Liver (tissue), 8 donors: ENCODE measurements at regions not wholly inside any gene's neighbourhood (a gene's known extent, or its start where the extent isn't known, plus 50 kb on each side); places are given as distances from the start of the nearest gene placed in this dataset.

Source experiments
- DNase-seq: peaks from one replicate; pipeline ENCODE4 v3.0.0-alpha.2; 2017; ENCODE audit warnings: low spot score
- H3K27ac ChIP-seq, 2 donors: one replicate each; pipeline ENCODE4 v1.7.0; 2013; ENCODE audit warnings: inconsistent platforms in 2 of 2, low read length in 2 of 2, control low read depth in 1 of 2, low read depth in 1 of 2, mild to moderate bottlenecking in 1 of 2
- H3K27me3 ChIP-seq, 4 donors: one replicate each; pipeline versions ENCODE4 v1.6.1 to v1.7.0; 2013; ENCODE audit warnings: low read length in 3 of 4, inconsistent platforms in 1 of 4, mild to moderate bottlenecking in 1 of 4, moderate library complexity in 1 of 4; ENCODE audit not compliant: control insufficient read depth in 4 of 4, insufficient read depth in 4 of 4
- H3K36me3 ChIP-seq, 4 donors: one replicate each; pipeline versions ENCODE4 v1.6.1 to v1.7.0; 2013; ENCODE audit warnings: low read length in 3 of 4, mild to moderate bottlenecking in 3 of 4, low read depth in 1 of 4, moderate library complexity in 1 of 4; ENCODE audit not compliant: control insufficient read depth in 4 of 4, insufficient read depth in 3 of 4
- H3K4me1 ChIP-seq, 4 donors: one replicate each; pipeline versions ENCODE4 v1.6.1 to v1.7.0; 2013; ENCODE audit warnings: low read length in 3 of 4, mild to moderate bottlenecking in 3 of 4, moderate library complexity in 1 of 4; ENCODE audit not compliant: control insufficient read depth in 4 of 4, insufficient read depth in 4 of 4
- H3K4me3 ChIP-seq, 3 donors: one replicate each; pipeline versions ENCODE4 v1.6.1 to v1.7.0; 2013; ENCODE audit warnings: low read length in 3 of 3, control low read depth in 1 of 3, low read depth in 1 of 3, mild to moderate bottlenecking in 1 of 3
- H3K9ac ChIP-seq, 2 donors: one replicate each; pipeline ENCODE4 v1.7.0; 2013; ENCODE audit warnings: low read length in 2 of 2, mild to moderate bottlenecking in 2 of 2, moderate library complexity in 2 of 2, control low read depth in 1 of 2, low read depth in 1 of 2
- H3K9me3 ChIP-seq, 4 donors: one replicate each; pipeline versions ENCODE4 v1.6.1 to v1.7.0; 2013; ENCODE audit warnings: low read length in 3 of 4; ENCODE audit not compliant: control insufficient read depth in 4 of 4
- CTCF ChIP-seq: fragments of 150-350 bp; IDR thresholded peaks from 2 replicates; pipeline ENCODE4 v1.5.1; 2017; ENCODE audit warnings: improper control_type of control experiment, low read depth, low read length; ENCODE audit not compliant: missing input control
- EGR1 ChIP-seq, 2 donors: IDR thresholded peaks; 2 replicates each; pipeline ENCODE4 v1.6.1; 2016 to 2018; ENCODE audit warnings: antibody characterized with exemption in 2 of 2, low read depth in 2 of 2
- GABPA ChIP-seq, 2 donors: IDR thresholded peaks in 1 of 2; conservative IDR thresholded peaks in 1 of 2; 2 replicates each; pipeline ENCODE4 v1.6.1; 2016; ENCODE audit warnings: antibody characterized with exemption in 2 of 2, mild to moderate bottlenecking in 1 of 2, moderate library complexity in 1 of 2
- HNF4A ChIP-seq, 2 donors: conservative IDR thresholded peaks; 2 replicates each; pipeline ENCODE4 v1.6.1; 2016; ENCODE audit warnings: antibody characterized with exemption in 2 of 2, mild to moderate bottlenecking in 2 of 2
- HNF4G ChIP-seq: IDR thresholded peaks from 2 replicates; pipeline ENCODE4 v1.6.1; 2016; ENCODE audit warnings: antibody characterized with exemption
- NR2F2 ChIP-seq: IDR thresholded peaks from 2 replicates; pipeline ENCODE4 v1.6.1; 2016; ENCODE audit warnings: antibody characterized with exemption
- SP1 ChIP-seq: IDR thresholded peaks from 2 replicates; pipeline ENCODE4 v1.6.1; 2018; ENCODE audit warnings: antibody characterized with exemption, mild to moderate bottlenecking
- YY1 ChIP-seq: IDR thresholded peaks from 2 replicates; pipeline ENCODE4 v1.6.1; 2016; ENCODE audit warnings: antibody characterized with exemption, mild to moderate bottlenecking
- ZBTB33 ChIP-seq: IDR thresholded peaks from 2 replicates; pipeline ENCODE4 v1.6.1; 2016; ENCODE audit warnings: antibody characterized with exemption
- WGBS: extraction: QIAGEN DNeasy Blood & Tissue Kit; methylation state at CpG from one replicate; pipeline ENCODE4 v1.1.7; 2013; 5-methylcytosine and 5-hydroxymethylcytosine counted together
- TF ChIP-seq, protein P1 (sequence below): IDR thresholded peaks from 2 replicates; pipeline ENCODE4 v1.6.1; 2016; ENCODE audit warnings: antibody characterized with exemption, mild to moderate bottlenecking
- TF ChIP-seq, protein P2 (sequence below): IDR thresholded peaks from 2 replicates; pipeline ENCODE4 v1.6.1; 2016; ENCODE audit warnings: antibody characterized with exemption
- donor health status: healthy.
- donor health status: healthy.
- donor health status: healthy.
- donor health status: healthy.
- donor health status: healthy.

DNA sequence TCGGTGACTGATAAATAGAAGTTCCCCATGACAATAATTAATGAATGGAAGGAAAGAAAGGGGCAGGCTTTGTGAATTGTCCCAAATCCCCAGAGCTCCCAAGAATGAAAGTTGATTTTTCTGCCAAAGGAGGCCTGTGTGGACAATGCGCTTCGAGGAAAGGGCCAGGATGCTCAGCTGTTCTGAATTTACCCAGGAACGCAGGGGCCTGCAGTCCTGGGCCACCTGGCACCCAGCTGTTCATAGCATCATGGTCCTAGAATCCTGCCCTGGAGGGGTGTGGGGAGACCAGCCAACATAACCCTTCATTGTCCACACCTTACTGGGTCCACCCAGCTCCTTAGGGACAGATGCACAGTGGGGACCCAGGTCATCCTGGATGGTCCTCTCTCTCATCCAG, 587.5 kb downstream of the BCL11B start:
- no peak overlapping the region for H3K27ac ChIP-seq
- no peak for DNase-seq
- 82% methylated on average over 4 of the region's 4 CpGs for WGBS
- H3K4me1 ChIP-seq: no peaks in the 10 kb centered on the region
- no peaks in the 10 kb centered on the region for H3K27me3 ChIP-seq
- H3K9ac ChIP-seq: no peak overlapping the region
- H3K36me3 ChIP-seq: no peaks in the 10 kb centered on the region
- TF ChIP-seq NR2F2: no peak
- TF ChIP-seq ZBTB33: no peak
- TF ChIP-seq CTCF: no peak
- no peak for TF ChIP-seq GABPA (IDR thresholded peaks at IDR 0.05 in 1 of 2, conservative IDR thresholded peaks at IDR 0.05 in 1 of 2)
- TF ChIP-seq EGR1 (IDR thresholded peaks at IDR 0.05; ENCODE audit: low read depth in 2 of 2): no peak
- TF ChIP-seq, protein P1, sequence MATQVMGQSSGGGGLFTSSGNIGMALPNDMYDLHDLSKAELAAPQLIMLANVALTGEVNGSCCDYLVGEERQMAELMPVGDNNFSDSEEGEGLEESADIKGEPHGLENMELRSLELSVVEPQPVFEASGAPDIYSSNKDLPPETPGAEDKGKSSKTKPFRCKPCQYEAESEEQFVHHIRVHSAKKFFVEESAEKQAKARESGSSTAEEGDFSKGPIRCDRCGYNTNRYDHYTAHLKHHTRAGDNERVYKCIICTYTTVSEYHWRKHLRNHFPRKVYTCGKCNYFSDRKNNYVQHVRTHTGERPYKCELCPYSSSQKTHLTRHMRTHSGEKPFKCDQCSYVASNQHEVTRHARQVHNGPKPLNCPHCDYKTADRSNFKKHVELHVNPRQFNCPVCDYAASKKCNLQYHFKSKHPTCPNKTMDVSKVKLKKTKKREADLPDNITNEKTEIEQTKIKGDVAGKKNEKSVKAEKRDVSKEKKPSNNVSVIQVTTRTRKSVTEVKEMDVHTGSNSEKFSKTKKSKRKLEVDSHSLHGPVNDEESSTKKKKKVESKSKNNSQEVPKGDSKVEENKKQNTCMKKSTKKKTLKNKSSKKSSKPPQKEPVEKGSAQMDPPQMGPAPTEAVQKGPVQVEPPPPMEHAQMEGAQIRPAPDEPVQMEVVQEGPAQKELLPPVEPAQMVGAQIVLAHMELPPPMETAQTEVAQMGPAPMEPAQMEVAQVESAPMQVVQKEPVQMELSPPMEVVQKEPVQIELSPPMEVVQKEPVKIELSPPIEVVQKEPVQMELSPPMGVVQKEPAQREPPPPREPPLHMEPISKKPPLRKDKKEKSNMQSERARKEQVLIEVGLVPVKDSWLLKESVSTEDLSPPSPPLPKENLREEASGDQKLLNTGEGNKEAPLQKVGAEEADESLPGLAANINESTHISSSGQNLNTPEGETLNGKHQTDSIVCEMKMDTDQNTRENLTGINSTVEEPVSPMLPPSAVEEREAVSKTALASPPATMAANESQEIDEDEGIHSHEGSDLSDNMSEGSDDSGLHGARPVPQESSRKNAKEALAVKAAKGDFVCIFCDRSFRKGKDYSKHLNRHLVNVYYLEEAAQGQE: no peak
- no peak for TF ChIP-seq HNF4G
- no peak for TF ChIP-seq SP1
- TF ChIP-seq HNF4A (conservative IDR thresholded peaks at IDR 0.05): no peak
- H3K4me3 ChIP-seq: no peak overlapping the region
- H3K9me3 ChIP-seq: no peaks in the 10 kb centered on the region

DNA sequence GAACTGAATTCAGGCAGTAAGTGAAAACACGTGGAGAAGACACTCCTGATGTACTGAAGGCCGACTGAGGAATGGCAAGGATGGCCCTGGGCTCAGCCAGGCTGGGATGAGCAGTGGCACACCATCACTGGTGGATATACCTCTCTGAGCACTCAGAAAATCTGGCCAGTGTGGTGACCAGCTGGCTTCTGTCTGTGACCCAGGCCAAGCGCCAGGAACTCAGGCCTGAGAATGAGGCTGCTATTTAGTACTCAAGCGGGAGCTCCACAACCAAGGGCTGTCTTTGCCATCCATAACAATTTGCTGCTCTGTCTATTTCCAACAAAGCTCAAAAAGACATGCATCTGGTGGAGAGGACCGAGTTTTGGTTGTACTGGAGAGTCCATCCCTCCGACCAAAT, 586.3 kb downstream of the BCL11B start:
- no peak overlapping the region for H3K27ac ChIP-seq
- WGBS: 81% methylated on average over 6 of the region's 6 CpGs
- H3K9ac ChIP-seq: no peak overlapping the region
- no peak for DNase-seq
- no peaks in the 10 kb centered on the region for H3K27me3 ChIP-seq
- TF ChIP-seq NR2F2: no peak
- no peaks in the 10 kb centered on the region for H3K36me3 ChIP-seq
- H3K4me3 ChIP-seq: no peak overlapping the region
- no peaks in the 10 kb centered on the region for H3K9me3 ChIP-seq
- H3K4me1 ChIP-seq: no peaks in the 10 kb centered on the region

DNA sequence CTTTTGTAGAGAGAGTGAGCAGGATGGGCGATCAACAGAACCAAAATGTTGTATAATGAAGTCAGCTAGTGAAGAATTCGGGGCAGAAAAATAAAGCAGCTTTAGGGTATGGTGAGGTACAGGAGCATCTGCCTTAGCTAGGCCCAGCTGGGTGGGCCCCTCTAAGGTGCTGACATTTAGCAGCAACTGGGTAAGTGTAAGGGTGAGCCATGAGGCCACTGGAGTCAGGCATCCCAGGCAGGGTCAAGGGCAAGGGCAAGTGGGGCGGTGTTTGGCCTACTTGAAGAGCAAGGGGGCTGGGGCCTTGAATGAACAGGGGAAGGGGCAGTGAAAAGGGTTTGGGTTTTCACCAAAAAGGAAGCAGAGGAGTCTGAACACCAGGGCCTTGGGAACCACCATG, 583.6 kb downstream of the BCL11B start:
- H3K27ac ChIP-seq: no peak overlapping the region
- TF ChIP-seq EGR1 (IDR thresholded peaks at IDR 0.05; ENCODE audit: low read depth in 2 of 2) (no peak), HNF4A (conservative IDR thresholded peaks at IDR 0.05) (no peak), YY1 (no peak), NR2F2 (no peak), SP1 (no peak)
- TF ChIP-seq, protein P2, sequence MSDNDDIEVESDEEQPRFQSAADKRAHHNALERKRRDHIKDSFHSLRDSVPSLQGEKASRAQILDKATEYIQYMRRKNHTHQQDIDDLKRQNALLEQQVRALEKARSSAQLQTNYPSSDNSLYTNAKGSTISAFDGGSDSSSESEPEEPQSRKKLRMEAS: no peak
- no peaks in the 10 kb centered on the region for H3K27me3 ChIP-seq
- no peak overlapping the region for H3K4me3 ChIP-seq
- WGBS: 93% methylated on average over 3 of the region's 3 CpGs
- no peaks in the 10 kb centered on the region for H3K4me1 ChIP-seq
- no peaks in the 10 kb centered on the region for H3K9me3 ChIP-seq
- H3K9ac ChIP-seq: no peak overlapping the region
- H3K36me3 ChIP-seq: no peaks in the 10 kb centered on the region
- no peak for DNase-seq
